GM12865 (cell line): ENCODE measurements at regions not wholly inside any gene's neighbourhood (a gene's known extent, or its start where the extent isn't known, plus 50 kb on each side); places are given as distances from the start of the nearest gene placed in this dataset.

Experiments
- DNase-seq: peaks from one replicate; pipeline ENCODE4 v3.0.0; 2010; ENCODE audit warnings: low read depth
- H3K4me3 ChIP-seq: 2 replicates; pipeline ENCODE4 v1.5.1; 2011; ENCODE audit warnings: mild to moderate bottlenecking, low read depth, low read length, control low read depth
- TF ChIP-seq, protein P1 (sequence below): IDR thresholded peaks from 2 replicates; pipeline ENCODE4 v1.5.1; 2011; ENCODE audit warnings: low read length, control low read depth, low read depth, inconsistent platforms; ENCODE audit not compliant: insufficient read depth; ENCODE audit errors: missing control alignments

DNA sequence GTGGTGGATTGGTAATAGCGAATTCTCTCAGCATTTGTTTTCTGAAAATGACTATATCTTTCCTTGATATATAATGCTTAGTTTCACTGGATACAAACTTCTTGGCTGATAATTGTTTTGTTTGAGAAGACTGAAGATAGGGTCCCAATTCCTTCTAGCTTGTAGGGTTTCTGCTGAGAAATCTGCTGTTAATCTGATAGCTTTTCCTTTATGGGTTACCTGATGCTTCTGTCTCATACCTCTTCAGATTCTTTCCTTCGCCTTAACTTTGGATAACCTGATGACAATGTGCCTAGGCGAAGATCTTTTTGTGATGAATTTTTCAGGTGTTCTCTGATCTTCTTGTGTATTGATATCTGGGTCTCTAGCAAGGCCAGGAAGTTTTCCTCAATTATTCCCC is 94.7 kb upstream of the ACO1 start:
- TF ChIP-seq, protein P1, sequence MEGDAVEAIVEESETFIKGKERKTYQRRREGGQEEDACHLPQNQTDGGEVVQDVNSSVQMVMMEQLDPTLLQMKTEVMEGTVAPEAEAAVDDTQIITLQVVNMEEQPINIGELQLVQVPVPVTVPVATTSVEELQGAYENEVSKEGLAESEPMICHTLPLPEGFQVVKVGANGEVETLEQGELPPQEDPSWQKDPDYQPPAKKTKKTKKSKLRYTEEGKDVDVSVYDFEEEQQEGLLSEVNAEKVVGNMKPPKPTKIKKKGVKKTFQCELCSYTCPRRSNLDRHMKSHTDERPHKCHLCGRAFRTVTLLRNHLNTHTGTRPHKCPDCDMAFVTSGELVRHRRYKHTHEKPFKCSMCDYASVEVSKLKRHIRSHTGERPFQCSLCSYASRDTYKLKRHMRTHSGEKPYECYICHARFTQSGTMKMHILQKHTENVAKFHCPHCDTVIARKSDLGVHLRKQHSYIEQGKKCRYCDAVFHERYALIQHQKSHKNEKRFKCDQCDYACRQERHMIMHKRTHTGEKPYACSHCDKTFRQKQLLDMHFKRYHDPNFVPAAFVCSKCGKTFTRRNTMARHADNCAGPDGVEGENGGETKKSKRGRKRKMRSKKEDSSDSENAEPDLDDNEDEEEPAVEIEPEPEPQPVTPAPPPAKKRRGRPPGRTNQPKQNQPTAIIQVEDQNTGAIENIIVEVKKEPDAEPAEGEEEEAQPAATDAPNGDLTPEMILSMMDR = no peak
- DNase-seq = no peak

DNA sequence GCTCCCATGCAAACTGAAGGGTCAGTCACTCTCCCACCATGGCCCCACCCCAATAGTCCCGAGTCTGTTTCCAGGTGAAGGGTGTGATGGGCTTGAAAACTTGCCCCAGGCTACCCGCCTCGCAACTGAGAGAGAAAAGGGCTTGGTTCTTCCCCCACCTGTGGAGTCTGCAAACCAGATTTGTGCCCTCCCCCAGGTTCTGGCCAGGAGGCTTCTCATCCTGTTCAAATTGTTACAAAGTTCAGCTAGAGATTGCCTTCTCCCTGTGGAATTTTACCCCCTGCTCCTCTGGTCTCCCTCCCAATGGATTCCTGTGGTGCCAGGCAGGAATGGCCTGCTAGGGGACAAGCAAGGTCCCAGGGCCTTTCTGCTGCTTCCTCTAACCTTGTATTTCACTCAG is 93.1 kb upstream of the ACO1 start:
- no peak overlapping the region for H3K4me3 ChIP-seq
- DNase-seq = no peak
- TF ChIP-seq, protein P1 = no peak

More for the DNA sequence above, 94.7 kb upstream of the ACO1 start:
- no peak overlapping the region for H3K4me3 ChIP-seq

DNA sequence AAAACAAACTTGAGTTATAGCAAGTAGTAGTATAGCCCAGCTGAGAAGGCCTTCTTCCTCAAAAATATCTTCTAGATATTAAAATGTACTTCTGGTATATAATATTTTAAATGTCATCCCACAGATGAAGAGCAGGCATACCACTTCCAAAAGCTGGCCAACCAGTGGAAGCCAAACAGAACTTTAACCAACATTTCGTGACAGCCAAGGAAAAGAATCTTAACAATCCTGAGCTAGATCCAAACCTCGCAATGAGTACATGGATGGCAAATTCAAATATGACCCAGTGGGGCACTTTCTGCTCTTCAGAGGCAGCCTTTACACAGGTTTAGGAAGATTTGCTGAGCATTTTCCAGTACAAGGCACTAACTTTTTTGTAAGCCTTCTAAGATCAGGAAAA is 91.8 kb upstream of the ACO1 start:
- TF ChIP-seq, protein P1 = no peak
- H3K4me3 ChIP-seq = no peak overlapping the region
- no peak for DNase-seq

DNA sequence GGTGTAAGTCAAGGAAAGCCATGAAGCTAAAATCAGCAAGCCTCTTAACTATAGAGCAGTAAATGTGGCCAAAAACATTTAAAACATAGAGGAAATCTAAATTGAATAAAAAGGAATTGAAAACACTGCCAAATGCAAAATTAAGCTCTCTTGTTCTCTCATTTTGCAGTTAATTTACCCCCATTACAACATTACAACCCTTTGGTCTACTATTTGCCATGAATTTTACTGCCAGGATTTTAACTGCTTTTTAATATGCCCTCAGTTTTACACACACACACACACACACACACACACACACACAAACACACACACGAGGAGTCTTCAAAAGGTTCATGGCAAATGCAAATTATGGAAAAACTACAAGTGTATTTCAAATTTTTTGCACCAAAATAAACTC is 91.4 kb upstream of the ACO1 start:
- TF ChIP-seq, protein P1 = no peak
- no peak overlapping the region for H3K4me3 ChIP-seq

DNA sequence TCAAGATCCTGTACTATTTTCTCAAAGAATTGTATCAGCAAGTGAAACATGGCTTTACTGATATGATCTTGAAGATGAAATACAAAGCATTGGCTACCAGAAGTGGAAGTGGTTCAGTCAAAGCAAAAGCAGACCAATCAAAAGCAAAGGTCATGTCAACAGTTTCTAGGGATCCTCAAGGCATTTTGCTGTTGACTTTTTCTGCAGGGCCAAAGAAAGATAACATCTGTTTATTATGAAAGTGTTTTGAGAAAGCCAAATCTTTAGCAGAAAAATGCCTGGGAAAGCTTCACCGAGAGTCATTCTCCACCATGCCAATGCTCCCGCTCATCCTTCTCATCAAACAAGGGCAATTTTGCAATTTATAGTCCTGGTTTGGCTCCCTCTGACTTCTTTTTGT is 90.3 kb upstream of the ACO1 start:
- TF ChIP-seq, protein P1 = no peak
- no peak overlapping the region for H3K4me3 ChIP-seq
- DNase-seq = no peak

More for the DNA sequence above, 91.4 kb upstream of the ACO1 start:
- DNase-seq = no peak

DNA sequence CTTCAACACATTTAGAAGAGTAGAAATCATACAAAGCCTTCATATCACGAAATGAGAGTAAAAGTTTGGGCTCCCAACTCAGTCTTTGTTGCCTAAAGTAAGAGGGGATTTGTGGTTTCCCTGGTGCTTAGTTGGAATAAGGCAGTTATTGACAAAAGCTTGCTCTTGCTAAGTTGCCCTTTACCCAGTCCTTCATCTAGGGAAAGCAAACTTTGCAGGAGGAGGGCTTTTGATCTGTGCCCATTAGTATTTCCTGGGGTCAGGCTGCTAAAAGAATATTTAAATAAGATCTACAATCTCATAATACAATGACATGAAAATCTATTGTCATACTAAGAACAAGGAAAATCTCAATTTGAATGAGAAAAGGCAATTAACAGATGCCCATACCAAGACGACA is 84.1 kb upstream of the ACO1 start:
- DNase-seq = no peak
- H3K4me3 ChIP-seq = no peak overlapping the region
- TF ChIP-seq, protein P1 = no peak

DNA sequence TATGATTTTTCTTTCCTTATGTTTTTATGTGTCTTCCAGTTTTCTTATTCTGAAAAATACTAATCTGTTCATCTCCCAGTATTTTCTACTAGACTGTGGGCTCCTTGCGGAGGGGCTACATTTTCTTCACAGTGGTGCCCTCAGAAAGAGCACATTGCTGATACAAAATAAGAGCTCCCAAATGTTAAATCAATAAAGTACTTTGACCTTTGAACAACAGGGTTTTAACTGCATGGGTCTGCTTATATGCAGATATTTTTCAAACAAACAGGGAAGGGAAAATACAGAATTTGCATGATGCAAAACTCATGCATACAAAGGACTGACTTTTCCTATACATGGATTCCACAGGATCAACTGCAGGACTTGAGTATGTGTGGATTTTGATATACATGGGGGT is 79.9 kb upstream of the ACO1 start:
- DNase-seq = no peak
- TF ChIP-seq, protein P1 = no peak
- no peak overlapping the region for H3K4me3 ChIP-seq
